ENCODE measurements at regions not wholly inside any gene's neighbourhood (a gene's known extent, or its start where the extent isn't known, plus 50 kb on each side); places are given as distances from the start of the nearest gene placed in this dataset.
A peak's percentile ranks its signal among the peaks of the same experiment; 100 is the strongest.

DNA sequence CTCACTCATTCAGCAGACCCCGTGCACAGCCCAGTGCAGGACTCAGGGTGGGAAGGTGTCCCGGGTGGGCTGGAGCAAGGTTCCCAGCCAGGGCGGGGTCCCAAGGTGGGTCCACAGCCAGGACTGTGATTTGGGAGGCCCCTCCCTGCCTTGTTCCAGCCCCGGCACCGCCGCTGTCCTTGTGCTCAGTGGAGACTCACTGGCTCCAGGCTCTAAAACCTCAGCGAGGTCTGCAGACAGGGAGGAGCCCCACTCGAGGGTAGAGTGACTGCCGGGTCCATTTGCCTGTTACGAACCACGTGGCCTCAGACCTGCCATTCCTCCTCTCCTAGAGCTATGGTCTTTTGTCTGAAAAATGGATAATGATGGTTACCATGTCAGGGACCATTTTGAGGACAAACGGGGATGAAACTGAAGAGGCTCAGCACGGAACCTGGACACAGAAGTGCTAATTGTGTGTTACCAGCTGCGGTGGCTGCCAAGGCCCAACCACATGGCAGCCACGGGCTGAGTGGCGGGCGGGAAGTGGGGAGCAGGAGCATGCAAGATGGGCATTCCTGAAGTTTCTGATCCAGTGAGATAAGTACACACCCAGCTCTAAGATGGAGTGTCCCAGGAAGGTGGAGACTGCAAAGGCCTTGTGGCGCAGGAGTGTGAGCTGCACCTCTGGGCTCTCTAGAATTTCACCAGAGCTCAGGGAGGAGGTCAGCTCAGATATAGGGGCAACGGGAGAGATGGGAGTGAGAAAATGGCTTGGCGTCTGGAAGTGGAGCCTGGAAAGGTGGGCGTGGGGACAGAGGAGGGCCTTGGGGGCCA, 317.6 kb downstream of the SEC14L1 start:
- no peak for DNase-seq (ENCODE audit: low read depth in 2 of 2)

GRCh38 chr17:77459018-77459755, 318.4 kb downstream of the SEC14L1 start:
- no peak for DNase-seq (ENCODE audit: low read depth in 2 of 2)

- no peak for DNase-seq (ENCODE audit: low read depth in 2 of 2)
These were observed 319.8 kb downstream of the SEC14L1 start for GRCh38 chr17:77460514-77461046.

DNA sequence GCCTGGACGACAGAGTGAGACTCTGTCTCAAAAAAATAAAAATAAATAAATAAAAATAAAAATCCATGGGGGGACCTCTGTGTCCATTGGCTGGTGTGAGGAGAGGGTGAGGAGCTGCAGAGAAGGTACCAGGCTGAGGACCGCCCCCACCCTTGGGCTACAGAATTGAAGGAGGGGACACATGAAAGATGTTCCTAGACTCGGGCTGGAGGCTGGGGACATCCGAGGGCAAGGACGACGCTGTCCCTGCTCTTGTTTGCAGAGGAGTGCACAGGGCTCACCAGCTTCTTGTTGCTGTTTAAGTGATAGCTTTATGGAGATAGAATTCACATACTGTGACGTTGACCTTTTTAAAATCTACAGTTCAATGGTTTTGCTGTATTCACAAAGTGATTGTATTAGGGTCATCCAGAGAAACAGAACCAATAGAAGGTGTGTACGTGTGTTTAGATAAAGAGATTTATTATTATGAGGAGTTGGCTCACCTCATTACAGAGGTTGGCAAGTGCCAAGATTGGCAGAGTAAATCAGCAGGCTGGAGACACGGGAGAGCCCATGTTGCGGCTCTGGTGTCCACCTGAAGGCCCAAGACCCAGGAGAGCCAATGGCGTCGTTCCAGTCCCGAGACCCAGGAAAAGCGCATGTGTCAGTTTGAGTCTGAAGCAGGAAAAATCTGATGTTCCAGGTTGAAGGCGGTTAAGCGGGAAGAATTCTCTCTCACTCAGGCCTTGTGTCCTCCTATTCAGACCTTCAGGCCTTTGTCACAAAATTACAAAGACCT, 320.7 kb downstream of the SEC14L1 start:
- no peak for DNase-seq (ENCODE audit: low read depth in 2 of 2)

DNA sequence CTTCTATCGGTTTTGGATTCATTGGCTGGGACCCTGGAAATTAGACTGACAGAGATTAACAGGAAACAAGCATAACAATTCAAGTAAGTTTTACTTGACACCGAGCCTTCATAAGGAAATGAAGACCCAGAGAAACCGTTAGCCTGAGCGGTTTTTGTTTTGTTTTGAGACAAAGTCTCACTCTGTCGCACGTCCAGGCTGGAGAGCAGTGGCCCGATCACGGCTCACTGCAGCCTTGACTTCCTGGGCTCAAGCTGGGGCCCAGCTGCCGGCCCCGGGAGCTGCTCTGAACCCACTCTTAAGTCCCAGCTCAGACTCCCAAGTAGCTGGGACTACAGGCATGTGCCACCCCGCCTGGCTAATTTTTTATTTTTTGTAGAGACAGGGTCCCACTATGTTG, 321.3 kb downstream of the SEC14L1 start:
- DNase-seq (ENCODE audit: low read depth in 2 of 2) = no peak

GRCh38 chr17:77462553-77463497, 322.1 kb downstream of the SEC14L1 start:
- DNase-seq (ENCODE audit: low read depth in 2 of 2) = no peak

DNA sequence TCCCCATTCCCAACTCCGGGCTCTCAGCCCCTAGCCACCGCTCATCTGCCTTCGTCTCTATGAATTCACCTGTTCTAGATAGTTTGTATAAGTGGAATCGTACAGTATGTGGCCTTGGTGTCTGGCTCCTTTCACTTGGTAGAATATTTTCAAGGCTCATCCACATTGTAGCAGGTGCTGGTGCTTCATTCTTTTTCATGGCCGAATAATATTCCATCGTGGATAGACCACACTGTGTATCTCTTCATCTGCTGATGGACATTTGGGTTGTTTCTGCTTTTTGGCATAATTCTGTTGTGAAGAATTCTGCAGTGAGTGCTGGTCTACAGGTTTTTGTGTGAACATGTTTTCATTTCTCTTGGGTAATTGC, 324.2 kb downstream of the SEC14L1 start:
- no peak for DNase-seq (ENCODE audit: low read depth in 2 of 2)

- DNase-seq (ENCODE audit: low read depth in 2 of 2) = peak; percentile 75
These were observed 324.7 kb downstream of the SEC14L1 start for GRCh38 chr17:77465358-77466041.

GRCh38 chr17:77466140-77466539, 325.4 kb downstream of the SEC14L1 start:
- DNase-seq (ENCODE audit: low read depth in 2 of 2) = no peak

DNA sequence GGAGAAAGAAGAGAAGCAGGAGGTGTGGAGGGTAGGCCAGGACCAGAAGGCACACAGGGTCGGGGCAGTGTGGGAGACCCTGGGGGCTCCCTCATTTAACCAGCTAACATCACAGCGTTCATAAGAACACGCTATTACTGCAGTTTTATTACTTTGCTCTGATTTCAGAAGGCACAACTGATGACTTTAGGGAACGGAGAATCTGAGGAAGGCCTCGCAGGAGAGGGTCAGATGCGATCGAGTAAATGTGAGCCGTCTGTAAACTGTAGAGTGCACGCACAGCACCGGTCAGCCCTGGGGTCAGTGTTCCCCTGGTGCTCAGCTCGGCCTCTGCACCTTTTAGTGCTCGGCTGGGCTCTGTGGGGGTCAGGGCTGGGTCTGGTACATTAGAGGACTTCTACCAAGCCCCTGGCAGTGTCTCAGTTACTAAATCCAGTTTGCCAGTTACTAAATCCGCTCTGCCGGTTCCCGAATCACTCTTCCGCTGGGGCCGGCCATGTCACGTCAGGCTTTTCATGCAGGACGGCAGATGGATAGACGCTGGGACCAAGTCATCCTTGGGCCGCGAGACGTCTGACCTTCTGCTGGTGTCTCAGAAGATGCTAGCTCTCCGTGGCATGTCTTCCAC, 325.9 kb downstream of the SEC14L1 start:
- DNase-seq (ENCODE audit: low read depth in 2 of 2) = no peak

- DNase-seq (ENCODE audit: low read depth in 2 of 2) = no peak
These were observed 326.8 kb downstream of the SEC14L1 start for GRCh38 chr17:77467521-77467920.

GRCh38 chr17:77468897-77469296, 328.1 kb downstream of the SEC14L1 start:
- DNase-seq (ENCODE audit: low read depth in 2 of 2) = no peak

DNA sequence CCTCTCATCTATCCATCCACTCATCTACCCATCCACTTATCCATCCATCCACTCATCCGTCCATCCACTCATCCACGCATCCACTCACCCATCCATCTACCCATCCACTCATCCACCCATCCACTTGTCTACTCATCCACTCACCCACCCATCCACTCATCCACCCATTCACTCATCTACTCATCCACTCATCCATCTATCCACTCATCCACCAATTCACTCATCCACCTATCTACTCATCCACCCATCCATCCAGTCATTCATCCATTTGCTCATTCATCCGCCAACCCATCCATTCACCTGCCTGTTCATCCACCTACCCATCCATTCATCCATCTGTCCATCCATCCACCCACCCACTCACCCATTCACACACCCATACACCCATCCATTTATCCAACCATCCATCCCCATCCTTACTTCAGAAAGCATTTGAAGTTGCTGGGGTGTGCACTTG, 329.6 kb downstream of the SEC14L1 start:
- no peak for DNase-seq (ENCODE audit: low read depth in 2 of 2)

DNA sequence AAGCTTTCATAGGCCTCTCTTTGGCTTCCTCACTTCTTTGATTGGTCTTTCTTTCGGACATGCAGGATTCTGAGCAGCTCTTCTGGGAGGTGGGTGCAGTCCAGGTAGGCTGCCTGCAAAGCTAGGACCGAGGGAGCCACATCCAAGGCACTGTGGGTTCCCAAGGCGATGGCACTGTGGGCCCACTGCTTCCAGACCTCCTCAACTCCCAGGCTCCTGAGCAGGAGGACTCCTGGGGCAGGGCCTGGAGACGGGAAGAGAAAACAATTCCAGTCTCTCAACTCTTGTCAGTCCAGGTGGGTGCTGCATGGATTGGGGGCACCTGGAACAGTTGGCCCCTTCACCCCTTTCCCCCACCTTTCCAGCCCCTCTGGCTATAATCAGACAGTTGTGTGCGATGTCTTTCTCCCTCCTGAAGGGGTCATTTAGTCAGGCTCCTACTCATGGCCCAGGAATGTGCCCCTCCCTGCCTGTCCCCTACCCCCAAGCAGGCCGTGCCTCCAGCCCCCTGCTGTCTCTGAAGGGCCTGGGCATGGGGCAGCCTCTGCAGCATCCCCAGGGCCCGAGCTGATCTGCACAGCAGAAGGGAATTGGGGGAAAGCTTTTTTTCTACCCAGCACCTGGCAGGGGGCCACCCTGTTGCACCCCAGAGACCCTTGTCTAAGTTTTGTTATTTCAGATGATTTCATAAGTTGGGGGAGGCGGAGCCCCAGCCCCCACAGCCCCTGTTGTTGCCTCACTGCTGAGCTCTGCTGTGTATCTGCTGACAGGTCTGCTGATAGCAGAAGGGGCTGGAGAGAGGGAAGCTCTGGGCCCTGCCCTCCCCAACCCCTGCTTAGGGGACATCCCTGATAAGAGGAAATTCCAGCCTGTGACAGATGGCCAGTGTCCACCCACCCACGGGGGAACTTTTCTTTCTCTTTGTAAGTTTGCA, 330.3 kb downstream of the SEC14L1 start:
- DNase-seq (ENCODE audit: low read depth in 2 of 2) = no peak

DNA sequence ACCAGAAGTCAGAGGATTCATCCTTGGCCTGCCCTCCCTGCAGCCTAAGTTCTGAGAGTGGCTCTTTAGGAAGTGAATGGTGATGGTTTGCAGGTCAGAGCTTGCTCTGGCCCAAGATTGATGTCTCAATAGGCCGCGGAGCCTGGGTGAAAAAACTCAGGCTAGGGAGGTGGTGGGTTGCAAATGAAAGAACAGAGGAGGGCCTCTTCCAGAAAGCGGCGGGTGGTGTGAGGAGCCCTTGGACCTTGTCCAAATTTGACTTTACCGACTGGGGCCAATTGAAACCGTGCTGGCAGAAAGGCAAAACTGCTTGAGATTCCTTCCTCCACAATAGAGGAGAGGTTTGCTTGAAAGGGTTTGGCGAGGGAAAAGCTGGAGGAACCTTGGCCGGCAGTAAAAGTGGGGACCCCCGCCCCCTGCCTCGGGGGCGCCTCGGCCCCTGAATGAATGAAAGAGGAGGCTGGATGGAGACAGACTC, 331.3 kb downstream of the SEC14L1 start:
- DNase-seq (ENCODE audit: low read depth in 2 of 2) = no peak

GRCh38 chr17:77472468-77473310, 331.9 kb downstream of the SEC14L1 start:
- no peak for DNase-seq (ENCODE audit: low read depth in 2 of 2)

DNA sequence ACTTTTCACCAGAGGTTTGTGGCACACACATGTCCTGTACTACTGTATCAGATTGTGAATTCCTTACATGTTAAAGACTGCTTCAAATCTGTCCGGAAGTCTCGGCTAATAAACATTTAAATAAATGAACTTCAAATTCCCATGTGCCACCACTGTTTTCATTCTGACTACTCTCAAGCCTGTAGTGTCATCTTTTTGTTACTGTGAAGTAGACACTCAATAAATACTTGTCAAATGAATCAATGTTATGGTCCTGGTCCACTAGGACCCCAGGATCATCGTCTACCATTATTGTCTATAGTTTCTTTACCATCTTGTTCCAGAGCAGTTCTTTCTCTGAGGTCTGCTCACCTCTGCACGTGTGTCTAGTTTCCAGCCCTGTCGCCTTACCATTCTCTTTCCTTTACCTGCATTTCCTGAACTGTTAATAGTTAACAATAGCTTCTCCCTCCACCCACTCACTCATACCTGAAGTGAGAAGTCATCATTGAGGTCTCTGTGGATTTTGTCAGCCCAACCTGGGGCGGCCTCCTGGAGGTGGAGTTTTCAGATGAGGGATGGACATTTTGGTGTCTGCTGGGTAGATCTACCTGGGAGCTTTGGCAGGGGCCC, 333.0 kb downstream of the SEC14L1 start:
- no peak for DNase-seq (ENCODE audit: low read depth in 2 of 2)
